GM23338 (cell line): ENCODE measurements at regions not wholly inside any gene's neighbourhood (a gene's known extent, or its start where the extent isn't known, plus 50 kb on each side); places are given as distances from the start of the nearest gene placed in this dataset.

Experiments
- ATAC-seq: fragments of 200-7000 bp; cut with Tn5 transposase; 3 replicates; pipeline ENCODE4 v1.9.1; 2020
- DNase-seq: peaks from one replicate; pipeline ENCODE4 v3.0.0-alpha.2; 2015; ENCODE audit warnings: low spot score
- H2AFZ ChIP-seq: fragments of 200-600 bp; sonication (generic); 2 replicates; pipeline ENCODE4 v1.8.0; 2016; ENCODE audit warnings: antibody characterized with exemption, mild to moderate bottlenecking, moderate library complexity
- H3F3A ChIP-seq: fragments of 200-600 bp; sonication (generic); replicated peaks from 2 replicates; pipeline ENCODE4 v1.8.0; 2017; ENCODE audit warnings: antibody characterized with exemption, mixed run types, low read depth
- H3K27ac ChIP-seq: fragments of 200-600 bp; sonication (generic); 2 replicates; pipeline ENCODE4 v1.6.1; 2016; ENCODE audit warnings: low read depth
- H3K27me3 ChIP-seq: fragments of 200-600 bp; sonication (generic); 2 replicates; pipeline ENCODE4 v1.8.0; 2016; ENCODE audit warnings: mild to moderate bottlenecking, mixed run types, moderate library complexity; ENCODE audit not compliant: insufficient read depth
- H3K36me3 ChIP-seq: fragments of 200-600 bp; sonication (generic); 2 replicates; pipeline ENCODE4 v1.8.0; 2016; ENCODE audit warnings: mild to moderate bottlenecking; ENCODE audit not compliant: insufficient read depth
- H3K4me1 ChIP-seq: fragments of 200-600 bp; sonication (generic); 2 replicates; pipeline ENCODE4 v1.8.0; 2016; ENCODE audit warnings: mild to moderate bottlenecking, moderate library complexity; ENCODE audit not compliant: insufficient read depth
- H3K4me2 ChIP-seq: fragments of 200-600 bp; sonication (generic); 2 replicates; pipeline ENCODE4 v1.7.1; 2017; ENCODE audit warnings: mixed run types
- H3K4me3 ChIP-seq: fragments of 200-600 bp; sonication (generic); 2 replicates; pipeline ENCODE4 v1.6.1; 2016; ENCODE audit warnings: mixed run types
- H3K79me2 ChIP-seq: fragments of 200-600 bp; sonication (generic); replicated peaks from 2 replicates; pipeline ENCODE4 v1.8.0; 2017; ENCODE audit warnings: mild to moderate bottlenecking; ENCODE audit not compliant: insufficient read depth
- H3K9me2 ChIP-seq: fragments of 200-600 bp; sonication (generic); 2 replicates; pipeline ENCODE4 v1.8.0; 2017; ENCODE audit not compliant: insufficient read depth
- H4K20me1 ChIP-seq: fragments of 200-600 bp; sonication (generic); replicated peaks from 2 replicates; pipeline ENCODE4 v1.8.0; 2017; ENCODE audit warnings: mild to moderate bottlenecking; ENCODE audit not compliant: insufficient read depth
- H3K27ac Mint-ChIP-seq: 2 replicates; pipeline ENCODE4 v1.8.0; 2020; ENCODE audit warnings: inconsistent platforms, mild to moderate bottlenecking, moderate library complexity, mixed read lengths
- H3K27me3 Mint-ChIP-seq: 3 replicates; pipeline ENCODE4 v1.8.0; 2022; ENCODE audit warnings: low read depth, mild to moderate bottlenecking, moderate library complexity, mixed read lengths, inconsistent platforms; ENCODE audit not compliant: insufficient read depth, poor library complexity
- H3K36me3 Mint-ChIP-seq: 3 replicates; pipeline ENCODE4 v1.8.0; 2021; ENCODE audit warnings: low read depth, mild to moderate bottlenecking, inconsistent platforms, moderate library complexity, mixed read lengths
- H3K4me1 Mint-ChIP-seq: 3 replicates; pipeline ENCODE4 v1.8.0; 2020; ENCODE audit warnings: mild to moderate bottlenecking, inconsistent platforms, mixed read lengths
- H3K4me3 Mint-ChIP-seq: 3 replicates; pipeline ENCODE4 v1.8.0; 2021; ENCODE audit warnings: moderate library complexity, mild to moderate bottlenecking, inconsistent platforms, mixed read lengths
- H3K9me3 Mint-ChIP-seq: 3 replicates; pipeline ENCODE4 v1.8.0; 2020; ENCODE audit warnings: moderate library complexity, mild to moderate bottlenecking, inconsistent platforms, mixed read lengths
- CREB1 ChIP-seq: fragments of 250-450 bp; sonication (Bioruptor Pico); IDR thresholded peaks from 2 replicates; pipeline ENCODE4 v1.5.0; 2020; ENCODE audit warnings: low read depth, mild to moderate bottlenecking, moderate library complexity
- CTCF ChIP-seq, 2 experiments: fragments of 200-600 bp in 1 of 2; sonication (generic) in 1 of 2; conservative IDR thresholded peaks; 2 replicates each; pipeline versions ENCODE4 v1.5.1 to v1.6.1; 2016 to 2017; ENCODE audit warnings: antibody characterized with exemption in 2 of 2, low read depth in 2 of 2, mild to moderate bottlenecking in 2 of 2, moderate library complexity in 1 of 2
- JUNB ChIP-seq: IDR thresholded peaks from one replicate; pipeline ENCODE4 v1.6.1; 2016; ENCODE audit warnings: antibody characterized with exemption; ENCODE audit not compliant: unreplicated experiment
- NANOG ChIP-seq: IDR thresholded peaks from 2 replicates; pipeline ENCODE4 v1.6.1; 2016; ENCODE audit warnings: antibody characterized with exemption, borderline replicate concordance
- POLR2AphosphoS5 ChIP-seq: IDR thresholded peaks from 2 replicates; pipeline ENCODE4 v1.6.1; 2016; ENCODE audit warnings: antibody characterized with exemption, low read depth
- REST ChIP-seq: IDR thresholded peaks from one replicate; pipeline ENCODE4 v1.6.1; 2018; ENCODE audit warnings: antibody characterized with exemption; ENCODE audit not compliant: unreplicated experiment
- STAT1 ChIP-seq: IDR thresholded peaks from one replicate; pipeline ENCODE4 v1.6.1; 2016; ENCODE audit warnings: antibody characterized with exemption; ENCODE audit not compliant: unreplicated experiment
- ZNF114 ChIP-seq: fragments of 250-450 bp; sonication (Bioruptor Pico); IDR thresholded peaks from 2 replicates; pipeline ENCODE4 v1.5.0; 2020; ENCODE audit warnings: mild to moderate bottlenecking, moderate library complexity
- ZNF331 ChIP-seq: fragments of 250-450 bp; sonication (Bioruptor Pico); IDR thresholded peaks from 2 replicates; pipeline ENCODE4 v1.5.0; 2020; ENCODE audit warnings: low read depth, mild to moderate bottlenecking, moderate library complexity
- ZNF462 ChIP-seq: fragments of 250-450 bp; sonication (Bioruptor Pico); IDR thresholded peaks from 2 replicates; pipeline ENCODE4 v1.5.0; 2020; ENCODE audit warnings: mild to moderate bottlenecking, moderate library complexity

GRCh38 chrX:45347877-45348276, 147.2 kb upstream of the DIPK2B start:
- no peaks in the 10 kb centered on the region for H3K9me2 ChIP-seq
- no peaks in the 10 kb centered on the region for H3K4me1 ChIP-seq
- H3K4me2 ChIP-seq = no peak overlapping the region
- TF ChIP-seq CREB1 (CRISPR knock-in tag) = no peak
- TF ChIP-seq NANOG = no peak
- TF ChIP-seq ZNF331 (CRISPR knock-in tag) = no peak
- TF ChIP-seq ZNF114 = no peak
- no peak for TF ChIP-seq POLR2AphosphoS5
- Mint-ChIP-seq H3K9me3 (peaks cover 13% of the 10 kb centered on the region; the same call in 2 of the 3 replicates), H3K4me1 (no peaks in the 10 kb centered on the region), H3K27ac (no peak overlapping the region), H3K27me3 (no peaks in the 10 kb centered on the region), H3K4me3 (no peak overlapping the region), H3K36me3 (peaks cover 10% of the 10 kb centered on the region; the same call in 2 of the 3 replicates)
- H4K20me1 ChIP-seq = no peaks in the 10 kb centered on the region
- no peak overlapping the region for H3K27ac ChIP-seq
- ATAC-seq (no peak), DNase-seq (no peak)
- no peaks in the 10 kb centered on the region for H3K27me3 ChIP-seq
- no peaks in the 10 kb centered on the region for H3F3A ChIP-seq
- H3K4me3 ChIP-seq = no peak overlapping the region
- no peak overlapping the region for H2AFZ ChIP-seq
- H3K36me3 ChIP-seq = no peaks in the 10 kb centered on the region
- H3K79me2 ChIP-seq = no peaks in the 10 kb centered on the region

- H3F3A ChIP-seq = no peaks in the 10 kb centered on the region
- H3K9me2 ChIP-seq = no peaks in the 10 kb centered on the region
- no peaks in the 10 kb centered on the region for H3K27me3 ChIP-seq
- no peaks in the 10 kb centered on the region for H3K36me3 ChIP-seq
- no peak overlapping the region for H3K27ac ChIP-seq
- H2AFZ ChIP-seq = no peak overlapping the region
- no peak for ATAC-seq
- no peak overlapping the region for H3K4me2 ChIP-seq
- Mint-ChIP-seq H3K27me3 (no peaks in the 10 kb centered on the region), H3K4me1 (no peaks in the 10 kb centered on the region), H3K9me3 (no peaks in the 10 kb centered on the region; the same call in 1 of the 3 replicates), H3K4me3 (no peak overlapping the region), H3K36me3 (no peaks in the 10 kb centered on the region), H3K27ac (no peak overlapping the region)
- H4K20me1 ChIP-seq = no peaks in the 10 kb centered on the region
- H3K4me1 ChIP-seq = no peaks in the 10 kb centered on the region
- no peak overlapping the region for H3K4me3 ChIP-seq
- H3K79me2 ChIP-seq = no peaks in the 10 kb centered on the region
- DNase-seq = no peak
- TF ChIP-seq POLR2AphosphoS5 = no peak
- TF ChIP-seq ZNF462 = no peak
- TF ChIP-seq STAT1 = no peak
- no peak for TF ChIP-seq CTCF (conservative IDR thresholded peaks at IDR 0.05; ENCODE audit: low read depth in 2 of 2)
- no peak for TF ChIP-seq JUNB
- no peak for TF ChIP-seq CREB1 (CRISPR knock-in tag)
- no peak for TF ChIP-seq REST
Measured at GRCh38 chrX:45344594-45344993, 143.9 kb upstream of the DIPK2B start.
